ENCODE measurements at regions not wholly inside any gene's neighbourhood (a gene's known extent, or its start where the extent isn't known, plus 50 kb on each side); places are given as distances from the start of the nearest gene placed in this dataset.

DNA sequence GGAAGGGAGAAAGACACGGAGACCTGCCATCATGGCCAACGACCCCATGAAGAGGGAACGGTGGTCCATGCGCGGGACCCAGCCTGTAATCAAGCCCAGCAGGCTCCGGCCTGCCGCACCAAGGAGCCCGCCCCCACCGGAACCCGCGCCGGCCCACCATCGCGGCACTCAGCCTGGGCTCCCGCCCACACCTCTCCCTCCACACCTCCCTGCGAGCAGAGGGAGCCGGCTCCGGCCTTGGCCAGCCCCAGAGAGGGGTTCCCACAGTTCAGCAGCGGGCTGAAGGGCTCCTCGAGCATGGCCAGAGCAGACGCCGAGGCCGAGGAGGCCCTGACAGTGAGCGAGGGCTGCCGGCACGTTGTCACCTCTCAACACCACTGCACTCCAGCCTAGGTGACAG is 1302.8 kb upstream of the CNTN5 start:
- H3K4me3 ChIP-seq (replicated peaks in 1 of 2; ENCODE audit: low read depth in 2 of 2, low read length in 2 of 2), result no peak overlapping the region
- TF ChIP-seq, protein P1, sequence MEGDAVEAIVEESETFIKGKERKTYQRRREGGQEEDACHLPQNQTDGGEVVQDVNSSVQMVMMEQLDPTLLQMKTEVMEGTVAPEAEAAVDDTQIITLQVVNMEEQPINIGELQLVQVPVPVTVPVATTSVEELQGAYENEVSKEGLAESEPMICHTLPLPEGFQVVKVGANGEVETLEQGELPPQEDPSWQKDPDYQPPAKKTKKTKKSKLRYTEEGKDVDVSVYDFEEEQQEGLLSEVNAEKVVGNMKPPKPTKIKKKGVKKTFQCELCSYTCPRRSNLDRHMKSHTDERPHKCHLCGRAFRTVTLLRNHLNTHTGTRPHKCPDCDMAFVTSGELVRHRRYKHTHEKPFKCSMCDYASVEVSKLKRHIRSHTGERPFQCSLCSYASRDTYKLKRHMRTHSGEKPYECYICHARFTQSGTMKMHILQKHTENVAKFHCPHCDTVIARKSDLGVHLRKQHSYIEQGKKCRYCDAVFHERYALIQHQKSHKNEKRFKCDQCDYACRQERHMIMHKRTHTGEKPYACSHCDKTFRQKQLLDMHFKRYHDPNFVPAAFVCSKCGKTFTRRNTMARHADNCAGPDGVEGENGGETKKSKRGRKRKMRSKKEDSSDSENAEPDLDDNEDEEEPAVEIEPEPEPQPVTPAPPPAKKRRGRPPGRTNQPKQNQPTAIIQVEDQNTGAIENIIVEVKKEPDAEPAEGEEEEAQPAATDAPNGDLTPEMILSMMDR (IDR thresholded peaks at IDR 0.05; ENCODE audit: low read depth, low read length), result no peak
- DNase-seq (ENCODE audit: low read depth in 2 of 2), result no peak

DNA sequence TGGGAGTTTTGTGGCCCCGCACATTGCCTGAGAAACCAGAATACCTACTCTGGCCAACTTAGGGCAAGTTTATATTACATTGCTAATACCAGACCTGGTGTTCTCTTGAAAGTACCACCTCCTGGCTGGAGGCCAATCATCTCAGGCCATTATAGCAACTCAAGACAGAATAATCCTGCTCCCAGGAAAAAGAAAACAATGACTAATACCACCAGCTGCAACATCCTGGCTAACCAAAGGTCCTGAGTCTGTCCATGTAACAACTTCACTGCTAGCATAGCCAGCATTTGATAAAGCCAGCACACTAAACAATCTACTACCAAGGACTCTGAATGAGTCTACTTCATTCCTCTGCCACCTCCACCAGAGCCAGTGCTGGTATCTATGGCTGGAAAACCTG is 1298.7 kb upstream of the CNTN5 start:
- peak; percentile 92 to 98 for DNase-seq (ENCODE audit: low read depth in 2 of 2)
- no peak overlapping the region for H3K4me3 ChIP-seq (replicated peaks in 1 of 2; ENCODE audit: low read depth in 2 of 2, low read length in 2 of 2)
- TF ChIP-seq, protein P1 (IDR thresholded peaks at IDR 0.05; ENCODE audit: low read depth, low read length), result no peak

DNA sequence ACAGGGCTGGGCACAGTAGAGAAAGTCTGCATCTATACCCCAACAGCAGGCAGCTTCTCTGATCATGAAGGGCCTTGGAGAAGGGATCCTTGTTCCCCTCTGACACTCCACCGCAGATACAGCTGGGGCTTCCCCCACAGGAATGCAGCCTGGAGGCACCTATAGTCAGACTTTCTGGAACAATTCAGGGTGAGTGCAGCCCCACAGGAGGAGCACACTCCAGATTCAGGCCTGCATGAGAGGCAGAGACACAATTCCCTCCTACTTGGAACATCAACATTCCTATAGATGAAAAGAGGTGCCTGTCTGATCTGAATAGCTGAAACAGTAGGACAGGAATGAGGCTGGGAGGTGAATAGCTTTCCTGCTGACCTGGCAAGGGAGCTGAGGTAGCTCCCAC is 1298.0 kb upstream of the CNTN5 start:
- no peak overlapping the region for H3K4me3 ChIP-seq (replicated peaks in 1 of 2; ENCODE audit: low read depth in 2 of 2, low read length in 2 of 2)
- TF ChIP-seq, protein P1 (IDR thresholded peaks at IDR 0.05; ENCODE audit: low read depth, low read length), result no peak
- DNase-seq (ENCODE audit: low read depth in 2 of 2), result no peak

DNA sequence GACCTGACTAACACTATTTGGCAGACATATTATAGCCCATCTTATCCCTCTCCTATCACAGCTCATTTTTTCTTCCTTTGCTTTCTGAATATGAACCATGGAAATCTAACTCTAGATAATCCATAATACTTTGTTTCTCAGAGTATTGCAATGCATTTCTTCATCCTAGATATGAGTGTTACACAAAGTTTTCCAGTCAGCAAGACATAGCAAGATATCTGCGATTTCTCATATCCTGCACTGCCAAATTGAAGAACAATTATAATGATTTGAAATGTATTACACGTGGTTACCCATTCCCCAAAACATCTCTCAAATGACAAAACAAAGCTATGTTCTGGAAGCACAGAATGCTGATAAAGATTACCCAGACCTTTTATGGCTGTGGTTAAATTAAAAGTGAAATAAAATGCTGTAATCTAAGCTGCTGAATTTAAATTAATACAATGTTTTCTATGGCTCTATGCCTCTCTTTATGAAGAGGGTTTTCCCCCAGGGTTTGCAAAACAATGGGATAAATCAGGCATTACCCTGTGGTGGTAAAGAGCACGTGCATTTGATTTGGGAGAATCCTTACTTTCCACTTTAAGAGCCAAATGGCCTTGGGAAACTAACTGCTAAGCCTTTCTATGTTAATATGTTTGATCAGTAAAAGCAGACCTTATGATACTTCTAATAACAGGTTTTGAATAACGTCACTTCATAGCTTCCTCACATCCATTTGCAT is 1291.0 kb upstream of the CNTN5 start:
- DNase-seq (ENCODE audit: low read depth in 2 of 2), result peak; percentile 33 to 87
- TF ChIP-seq, protein P1 (IDR thresholded peaks at IDR 0.05; ENCODE audit: low read depth, low read length), result no peak
- no peak overlapping the region for H3K4me3 ChIP-seq (replicated peaks in 1 of 2; ENCODE audit: low read depth in 2 of 2, low read length in 2 of 2)

DNA sequence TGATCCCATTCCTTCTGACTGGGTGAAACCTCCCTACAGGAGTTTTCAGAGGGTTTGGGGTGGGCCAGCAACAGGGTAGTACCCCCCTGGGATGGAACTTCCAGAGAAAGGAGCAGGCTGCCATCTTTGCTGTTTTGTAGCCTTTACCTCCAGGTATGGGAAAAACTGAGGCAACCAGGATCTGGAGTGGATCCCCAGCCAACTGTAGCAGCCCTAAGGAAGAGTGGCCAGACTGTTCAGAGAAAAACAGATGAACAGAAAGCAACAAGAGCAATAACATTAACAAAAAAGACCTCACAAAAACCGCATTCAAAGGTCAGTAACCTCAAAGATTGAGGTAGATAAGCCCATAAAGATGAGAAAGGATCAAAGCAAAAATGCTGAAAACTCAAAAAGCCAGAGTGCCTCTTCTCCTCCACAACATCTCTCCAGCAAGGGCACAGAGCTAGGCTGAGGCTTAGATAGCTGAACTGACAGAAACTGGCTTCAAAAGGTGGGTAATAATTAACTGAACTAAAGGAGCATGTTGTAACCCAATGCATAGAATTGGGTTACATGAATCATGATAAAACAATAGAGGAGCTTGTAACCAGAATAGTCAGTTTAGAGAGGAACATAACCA is 1288.6 kb upstream of the CNTN5 start:
- TF ChIP-seq, protein P1 (IDR thresholded peaks at IDR 0.05; ENCODE audit: low read depth, low read length), result no peak
- H3K4me3 ChIP-seq (replicated peaks in 1 of 2; ENCODE audit: low read depth in 2 of 2, low read length in 2 of 2), result no peak overlapping the region
- DNase-seq (ENCODE audit: low read depth in 2 of 2), result peak in 1 of 2 donors; percentile 14

DNA sequence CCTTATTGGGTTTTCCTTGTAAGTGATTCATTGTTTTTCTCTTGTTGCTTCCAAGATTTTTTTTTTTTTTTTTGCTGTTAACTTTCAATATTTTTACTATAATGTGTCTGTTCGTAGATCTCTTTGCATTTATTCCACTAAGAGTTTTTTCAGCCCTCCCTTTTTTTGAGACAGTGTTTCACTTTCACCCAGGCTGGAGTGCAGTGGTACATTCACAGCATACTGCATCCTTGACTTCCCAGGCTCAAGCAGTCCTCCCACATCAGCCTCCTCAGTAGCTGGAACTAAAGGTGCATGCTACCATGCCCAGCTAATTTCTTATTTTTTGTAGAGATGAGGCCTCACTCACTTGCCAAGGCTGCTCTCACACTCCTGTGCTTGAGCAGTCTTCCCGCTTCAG is 1282.0 kb upstream of the CNTN5 start:
- TF ChIP-seq, protein P1 (IDR thresholded peaks at IDR 0.05; ENCODE audit: low read depth, low read length), result no peak
- DNase-seq (ENCODE audit: low read depth in 2 of 2), result peak; percentile 47 to 52
- no peak overlapping the region for H3K4me3 ChIP-seq (replicated peaks in 1 of 2; ENCODE audit: low read depth in 2 of 2, low read length in 2 of 2)
